RWPE2 (cell line): ENCODE measurements at regions not wholly inside any gene's neighbourhood (a gene's known extent, or its start where the extent isn't known, plus 50 kb on each side); places are given as distances from the start of the nearest gene placed in this dataset.

Experiments
- ATAC-seq: fragments of 200-7000 bp; cut with Tn5 transposase; 3 replicates; pipeline ENCODE4 v1.9.1; 2021; ENCODE audit warnings: low read depth
- DNase-seq: peaks from one replicate; pipeline ENCODE4 v3.0.0-alpha.2; 2020; ENCODE audit warnings: low spot score
- H3K27ac ChIP-seq: fragments of 450-650 bp; 2 replicates; pipeline ENCODE4 v1.5.1; 2017; ENCODE audit warnings: mild to moderate bottlenecking; ENCODE audit not compliant: poor library complexity, severe bottlenecking
- H3K27me3 ChIP-seq: fragments of 250-450 bp; sonication (Bioruptor Pico); 2 replicates; pipeline ENCODE4 v1.5.1; 2021; ENCODE audit warnings: mild to moderate bottlenecking, moderate library complexity; ENCODE audit not compliant: insufficient read depth, poor library complexity, severe bottlenecking
- H3K36me3 ChIP-seq: fragments of 250-450 bp; sonication (Bioruptor Pico); 2 replicates; pipeline ENCODE4 v1.5.1; 2020; ENCODE audit warnings: low read depth, mild to moderate bottlenecking, moderate library complexity
- H3K4me1 ChIP-seq: fragments of 250-450 bp; sonication (Bioruptor Pico); 2 replicates; pipeline ENCODE4 v1.5.1; 2021; ENCODE audit warnings: mild to moderate bottlenecking, moderate library complexity; ENCODE audit not compliant: insufficient read depth, poor library complexity, severe bottlenecking
- H3K4me3 ChIP-seq: fragments of 250-450 bp; sonication (Bioruptor Pico); 2 replicates; pipeline ENCODE4 v1.5.1; 2021; ENCODE audit warnings: mild to moderate bottlenecking, moderate library complexity; ENCODE audit not compliant: severe bottlenecking
- H3K9me3 ChIP-seq: fragments of 250-450 bp; sonication (Bioruptor Pico); 2 replicates; pipeline ENCODE4 v1.5.1; 2021; ENCODE audit warnings: mild to moderate bottlenecking, moderate library complexity; ENCODE audit not compliant: severe bottlenecking
- CTCF ChIP-seq: fragments of 450-650 bp; IDR thresholded peaks from one replicate; pipeline ENCODE4 v1.5.1; 2017; ENCODE audit warnings: mild to moderate bottlenecking, moderate library complexity; ENCODE audit not compliant: poor library complexity, severe bottlenecking

- no peaks in the 10 kb centered on the region for H3K4me1 ChIP-seq
- H3K9me3 ChIP-seq, result no peaks in the 10 kb centered on the region
- H3K36me3 ChIP-seq, result no peaks in the 10 kb centered on the region
- no peak overlapping the region for H3K4me3 ChIP-seq
- H3K27ac ChIP-seq, result no peak overlapping the region
- no peak for DNase-seq
- no peak for ATAC-seq
- TF ChIP-seq CTCF, result no peak
- no peaks in the 10 kb centered on the region for H3K27me3 ChIP-seq
Measured at GRCh38 chrX:6678313-6678712, 143.4 kb upstream of the VCX3A start.

DNA sequence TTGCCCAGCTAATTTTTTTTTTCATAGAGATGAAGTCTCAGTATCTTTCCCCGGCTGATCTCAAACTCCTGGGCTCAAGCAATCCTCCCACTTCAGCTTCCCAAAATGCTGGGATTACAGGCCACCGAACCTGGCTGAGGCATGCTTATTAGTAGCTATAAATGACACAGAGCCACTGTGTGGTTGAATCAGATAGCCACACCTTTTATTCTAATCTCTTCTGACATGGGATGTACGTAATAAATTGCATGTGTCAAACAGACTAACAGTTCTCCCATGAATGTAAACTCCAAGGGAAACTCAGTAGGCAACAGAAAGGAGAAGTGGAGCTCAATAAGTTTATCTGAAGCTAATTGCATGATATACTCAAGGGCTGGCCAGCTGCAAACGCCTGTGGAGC is 139.8 kb upstream of the VCX3A start:
- ATAC-seq, result no peak
- DNase-seq, result no peak
- no peak overlapping the region for H3K27ac ChIP-seq

DNA sequence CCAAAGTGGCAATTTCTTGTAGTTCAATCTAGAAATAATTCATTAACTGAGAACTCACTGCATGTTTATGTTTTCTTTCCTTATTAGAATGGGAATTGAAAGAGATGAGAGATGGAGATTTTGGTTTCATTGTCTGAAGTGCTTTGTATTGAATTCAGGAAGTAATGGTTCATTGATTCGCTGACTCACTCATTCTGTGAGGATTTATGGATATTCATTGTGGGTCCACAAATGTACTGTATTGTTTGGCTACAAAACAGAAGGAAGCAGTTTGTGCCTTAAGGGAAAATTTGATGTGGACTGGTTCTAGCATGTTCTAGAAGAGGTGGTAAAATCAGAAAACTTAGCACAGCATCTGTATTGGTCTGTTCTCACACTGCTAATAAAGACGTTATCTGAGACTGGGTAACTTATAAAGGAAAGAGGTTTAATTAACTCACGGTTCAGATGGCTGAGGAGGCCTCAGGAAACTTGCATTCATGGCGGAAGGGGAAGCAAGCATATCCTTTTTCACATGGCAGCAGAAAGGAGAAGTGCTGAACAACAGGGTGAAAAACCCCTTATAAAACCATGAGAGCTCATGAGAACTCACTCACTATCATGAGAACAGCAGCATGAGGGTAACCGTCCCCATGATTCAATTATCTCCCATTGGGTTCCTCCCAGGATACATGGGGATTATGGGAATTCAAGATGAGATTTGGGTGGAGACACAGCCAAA is 132.3 kb upstream of the VCX3A start:
- TF ChIP-seq CTCF, result no peak
- ATAC-seq, result 0 out of 3 replicates have a peak, but pooled peaks have one; percentile 17
- H3K4me1 ChIP-seq, result no peaks in the 10 kb centered on the region
- H3K36me3 ChIP-seq, result no peaks in the 10 kb centered on the region
- no peak for DNase-seq
- no peaks in the 10 kb centered on the region for H3K9me3 ChIP-seq
- no peak overlapping the region for H3K27ac ChIP-seq
- no peaks in the 10 kb centered on the region for H3K27me3 ChIP-seq
- H3K4me3 ChIP-seq, result no peak overlapping the region

More for the DNA sequence above, 139.8 kb upstream of the VCX3A start:
- TF ChIP-seq CTCF, result no peak
- H3K4me3 ChIP-seq, result no peak overlapping the region
- H3K4me1 ChIP-seq, result no peaks in the 10 kb centered on the region
- H3K27me3 ChIP-seq, result no peaks in the 10 kb centered on the region
- H3K9me3 ChIP-seq, result no peaks in the 10 kb centered on the region
- H3K36me3 ChIP-seq, result no peaks in the 10 kb centered on the region

GRCh38 chrX:6666624-6667023 is 131.7 kb upstream of the VCX3A start:
- H3K27me3 ChIP-seq, result no peaks in the 10 kb centered on the region
- no peak overlapping the region for H3K27ac ChIP-seq
- ATAC-seq (no peak), DNase-seq (no peak)
- H3K4me1 ChIP-seq, result no peaks in the 10 kb centered on the region
- H3K36me3 ChIP-seq, result no peaks in the 10 kb centered on the region
- no peak overlapping the region for H3K4me3 ChIP-seq
- no peak for TF ChIP-seq CTCF
- no peaks in the 10 kb centered on the region for H3K9me3 ChIP-seq

DNA sequence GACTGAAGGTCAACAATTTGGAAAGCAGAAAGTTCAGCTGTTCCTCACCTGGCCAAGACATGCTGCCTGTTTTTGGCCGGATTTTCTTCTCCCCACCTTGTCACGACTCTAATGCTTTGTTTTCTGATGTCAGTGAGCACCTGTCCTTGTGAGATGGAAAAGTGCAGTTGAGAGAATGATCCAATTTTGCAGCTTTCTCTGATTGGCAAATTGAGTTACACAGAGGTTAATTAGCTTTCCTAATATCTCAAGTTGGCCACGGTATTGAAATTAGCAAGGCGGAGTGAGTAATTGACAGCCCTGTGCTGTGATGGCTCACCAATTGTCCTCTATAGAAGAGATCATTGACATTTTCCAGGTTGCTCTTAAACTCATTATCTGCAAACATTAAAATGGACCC is 126.8 kb upstream of the VCX3A start:
- Histone ChIP-seq H3K27ac (no peak overlapping the region), H3K9me3 (no peaks in the 10 kb centered on the region), H3K4me3 (no peak overlapping the region), H3K36me3 (no peaks in the 10 kb centered on the region), H3K27me3 (no peaks in the 10 kb centered on the region), H3K4me1 (peaks cover 5% of the 10 kb centered on the region)
- ATAC-seq (no peak), DNase-seq (no peak)
- TF ChIP-seq CTCF, result no peak
